Fibroblast of villous mesenchyme (primary cell): ENCODE measurements at regions not wholly inside any gene's neighbourhood (a gene's known extent, or its start where the extent isn't known, plus 50 kb on each side); places are given as distances from the start of the nearest gene placed in this dataset.
"Not testable (repeated sequence)": the region's sequence is repeated elsewhere in the genome, so short reads cannot be mapped to it uniquely, and the experiment has no call there.

Experiments used
- DNase-seq: peaks from one replicate; pipeline ENCODE4 v3.0.0-alpha.2; 2010; ENCODE audit warnings: low read depth
- H3K4me3 ChIP-seq: 2 replicates; pipeline ENCODE4 v1.5.1; 2011; ENCODE audit warnings: low read depth, mild to moderate bottlenecking, low read length
- CTCF ChIP-seq: IDR thresholded peaks from 2 replicates; pipeline ENCODE4 v1.5.1; 2012; ENCODE audit warnings: low read depth, mild to moderate bottlenecking, low read length; ENCODE audit not compliant: insufficient read depth

GRCh38 chrX:121666171-121666570 is 618.8 kb downstream of the GLUD2 start:
- H3K4me3 ChIP-seq = no peak overlapping the region
- DNase-seq = no peak
- TF ChIP-seq CTCF = no peak

- H3K4me3 ChIP-seq = no peak overlapping the region
- no peak for DNase-seq
- TF ChIP-seq CTCF = no peak
Observed at GRCh38 chrX:121671649-121672048, 624.2 kb downstream of the GLUD2 start.

GRCh38 chrX:121709236-121709635 is 661.8 kb downstream of the GLUD2 start:
- not testable (repeated sequence) for H3K4me3 ChIP-seq
- peak; percentile 12 for DNase-seq

- TF ChIP-seq CTCF = no peak
- H3K4me3 ChIP-seq = no peak overlapping the region
- peak; percentile 0 for DNase-seq
Observed at GRCh38 chrX:121733514-121733913, 686.1 kb downstream of the GLUD2 start.

GRCh38 chrX:121746105-121746504 is 698.7 kb downstream of the GLUD2 start:
- no peak for DNase-seq
- no peak for TF ChIP-seq CTCF
- no peak overlapping the region for H3K4me3 ChIP-seq

- not testable (repeated sequence) for DNase-seq, H3K4me3 ChIP-seq
Observed at GRCh38 chrX:121753602-121754001, 706.2 kb downstream of the GLUD2 start.

- no peak for DNase-seq
- H3K4me3 ChIP-seq = no peak overlapping the region
- no peak for TF ChIP-seq CTCF
Observed at GRCh38 chrX:121754301-121754700, 706.9 kb downstream of the GLUD2 start.

- DNase-seq = peak; percentile 0
- TF ChIP-seq CTCF = no peak
Observed at GRCh38 chrX:121755541-121755940, 708.1 kb downstream of the GLUD2 start.

More at GRCh38 chrX:121755541-121755940, 708.1 kb downstream of the GLUD2 start:
- no peak overlapping the region for H3K4me3 ChIP-seq
